ENCODE measurements at regions not wholly inside any gene's neighbourhood (a gene's known extent, or its start where the extent isn't known, plus 50 kb on each side); places are given as distances from the start of the nearest gene placed in this dataset.

GRCh38 chr3:159711560-159712333, 276.9 kb upstream of the IL12A start (continued):
- TF ChIP-seq, protein P1, sequence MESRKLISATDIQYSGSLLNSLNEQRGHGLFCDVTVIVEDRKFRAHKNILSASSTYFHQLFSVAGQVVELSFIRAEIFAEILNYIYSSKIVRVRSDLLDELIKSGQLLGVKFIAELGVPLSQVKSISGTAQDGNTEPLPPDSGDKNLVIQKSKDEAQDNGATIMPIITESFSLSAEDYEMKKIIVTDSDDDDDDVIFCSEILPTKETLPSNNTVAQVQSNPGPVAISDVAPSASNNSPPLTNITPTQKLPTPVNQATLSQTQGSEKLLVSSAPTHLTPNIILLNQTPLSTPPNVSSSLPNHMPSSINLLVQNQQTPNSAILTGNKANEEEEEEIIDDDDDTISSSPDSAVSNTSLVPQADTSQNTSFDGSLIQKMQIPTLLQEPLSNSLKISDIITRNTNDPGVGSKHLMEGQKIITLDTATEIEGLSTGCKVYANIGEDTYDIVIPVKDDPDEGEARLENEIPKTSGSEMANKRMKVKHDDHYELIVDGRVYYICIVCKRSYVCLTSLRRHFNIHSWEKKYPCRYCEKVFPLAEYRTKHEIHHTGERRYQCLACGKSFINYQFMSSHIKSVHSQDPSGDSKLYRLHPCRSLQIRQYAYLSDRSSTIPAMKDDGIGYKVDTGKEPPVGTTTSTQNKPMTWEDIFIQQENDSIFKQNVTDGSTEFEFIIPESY (IDR thresholded peaks at IDR 0.05; ENCODE audit: borderline replicate concordance, low read depth), result no peak
- no peak for TF ChIP-seq CTCF (IDR thresholded peaks at IDR 0.05)
- no peak for TF ChIP-seq POLR2AphosphoS5 (IDR thresholded peaks at IDR 0.05; ENCODE audit: low read depth, low read length)
- TF ChIP-seq EZH2phosphoT487 (IDR thresholded peaks at IDR 0.05; ENCODE audit: borderline replicate concordance, low read depth), result no peak
- peak; percentile 52; the same call in 1 of the 2 replicates for TF ChIP-seq JUND (IDR thresholded peaks at IDR 0.05)
- no peak for TF ChIP-seq CHD2 (IDR thresholded peaks at IDR 0.05; ENCODE audit: low read length, partially characterized antibody)

GRCh38 chr3:159721324-159721723, 267.3 kb upstream of the IL12A start:
- no peak overlapping the region for H3K9ac ChIP-seq
- no peak for TF ChIP-seq TCF12 (IDR thresholded peaks at IDR 0.05)
- peaks cover 0 to 8% of the 10 kb centered on the region in 2 experiments; a peak in 1 of 4 replicates for H3K4me1 ChIP-seq (ENCODE audit: control insufficient read depth in 1 of 2, insufficient read depth in 2 of 2, low read depth in 1 of 2, low read length in 1 of 2)
- H2AFZ ChIP-seq (ENCODE audit: low read depth), result peak overlapping the region; percentile 35; the same call in 1 of the 2 replicates
- WGBS (ENCODE audit: low lambda C conversion rate), result 69% methylated on average over 2 of the region's 2 CpGs
- H3K27me3 ChIP-seq (ENCODE audit: insufficient read depth), result no peaks in the 10 kb centered on the region
- H3K27ac ChIP-seq (ENCODE audit: low read depth in 2 of 2, low read length in 1 of 2), result no peak overlapping the region
- H4K20me1 ChIP-seq (ENCODE audit: insufficient read depth), result no peaks in the 10 kb centered on the region
- ChIA-PET CTCF (no interaction called here), POLR2A (no interaction called here)
- H3K4me3 ChIP-seq (ENCODE audit: low read depth in 2 of 2, low read length in 1 of 2), result no peak overlapping the region
- H3K9me3 ChIP-seq, result no peaks in the 10 kb centered on the region
- no peak for DNase-seq
- H3K4me2 ChIP-seq, result no peak overlapping the region
- no peaks in the 10 kb centered on the region for H3K36me3 ChIP-seq (replicated peaks in 1 of 2; ENCODE audit: control insufficient read depth in 1 of 2, insufficient read depth in 2 of 2, low read length in 1 of 2)
- H3K9me2 ChIP-seq, result no peaks in the 10 kb centered on the region
- no peaks in the 10 kb centered on the region for H3K79me2 ChIP-seq (ENCODE audit: insufficient read depth)
- H3F3A ChIP-seq (replicated peaks; ENCODE audit: insufficient read depth), result no peaks in the 10 kb centered on the region

DNA sequence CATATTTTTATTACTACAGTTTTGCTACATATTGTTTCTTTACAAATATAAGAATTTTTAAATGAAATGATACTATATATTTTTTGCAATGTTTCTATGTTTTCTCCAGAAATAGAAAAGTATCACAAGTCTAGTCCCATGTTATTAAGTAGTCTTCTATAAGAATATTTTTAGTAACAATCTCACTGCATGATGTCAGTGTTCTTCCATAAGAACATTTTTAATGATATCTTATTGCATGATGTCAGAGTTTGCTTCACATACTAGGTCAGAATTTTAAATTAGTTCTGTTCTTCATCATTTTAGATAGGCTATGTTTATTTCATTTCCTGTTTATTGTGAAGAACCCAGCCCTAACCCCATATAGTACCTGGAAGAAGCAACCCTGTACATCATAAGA, 265.3 kb upstream of the IL12A start:
- Histone ChIP-seq H3K27me3 (ENCODE audit: insufficient read depth) (no peaks in the 10 kb centered on the region), H4K20me1 (ENCODE audit: insufficient read depth) (no peaks in the 10 kb centered on the region), H3K4me3 (ENCODE audit: low read depth in 2 of 2, low read length in 1 of 2) (no peak overlapping the region), H3F3A (replicated peaks; ENCODE audit: insufficient read depth) (no peaks in the 10 kb centered on the region), H3K9ac (no peak overlapping the region), H3K4me2 (no peak overlapping the region), H3K9me2 (no peaks in the 10 kb centered on the region), H3K27ac (ENCODE audit: low read depth in 2 of 2, low read length in 1 of 2) (no peak overlapping the region), H2AFZ (ENCODE audit: low read depth) (no peak overlapping the region), H3K4me1 (ENCODE audit: control insufficient read depth in 1 of 2, insufficient read depth in 2 of 2, low read depth in 1 of 2, low read length in 1 of 2) (peaks cover 0 to 8% of the 10 kb centered on the region in 2 experiments; a peak in 1 of 4 replicates), H3K36me3 (replicated peaks in 1 of 2; ENCODE audit: control insufficient read depth in 1 of 2, insufficient read depth in 2 of 2, low read length in 1 of 2) (no peaks in the 10 kb centered on the region), H3K79me2 (ENCODE audit: insufficient read depth) (no peaks in the 10 kb centered on the region), H3K9me3 (no peaks in the 10 kb centered on the region)
- ChIA-PET CTCF (interaction anchor here (1.0 kb wide), 1 partner anchor 12 kb away, joined by 3 read pairs; no protein-coding TSS in a partner anchor), POLR2A (no interaction called here)
- TF ChIP-seq ELF1 (IDR thresholded peaks at IDR 0.05) (no peak), EZH2phosphoT487 (IDR thresholded peaks at IDR 0.05; ENCODE audit: borderline replicate concordance, low read depth) (no peak), TEAD4 (IDR thresholded peaks at IDR 0.05; ENCODE audit: borderline replicate concordance, insufficient read depth) (no peak), SIN3A (IDR thresholded peaks at IDR 0.05; ENCODE audit: borderline replicate concordance, low read depth, low read length) (no peak)
- TF ChIP-seq, protein P2, sequence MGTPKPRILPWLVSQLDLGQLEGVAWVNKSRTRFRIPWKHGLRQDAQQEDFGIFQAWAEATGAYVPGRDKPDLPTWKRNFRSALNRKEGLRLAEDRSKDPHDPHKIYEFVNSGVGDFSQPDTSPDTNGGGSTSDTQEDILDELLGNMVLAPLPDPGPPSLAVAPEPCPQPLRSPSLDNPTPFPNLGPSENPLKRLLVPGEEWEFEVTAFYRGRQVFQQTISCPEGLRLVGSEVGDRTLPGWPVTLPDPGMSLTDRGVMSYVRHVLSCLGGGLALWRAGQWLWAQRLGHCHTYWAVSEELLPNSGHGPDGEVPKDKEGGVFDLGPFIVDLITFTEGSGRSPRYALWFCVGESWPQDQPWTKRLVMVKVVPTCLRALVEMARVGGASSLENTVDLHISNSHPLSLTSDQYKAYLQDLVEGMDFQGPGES (IDR thresholded peaks at IDR 0.05; ENCODE audit: low read depth, low read length), result no peak
- no peak for DNase-seq
